Sigmoid colon (tissue), 4 donors: ENCODE measurements at regions not wholly inside any gene's neighbourhood (a gene's known extent, or its start where the extent isn't known, plus 50 kb on each side); places are given as distances from the start of the nearest gene placed in this dataset.

Source experiments
- POLR2A ChIP-seq, 2 donors: fragments of 450-650 bp; IDR thresholded peaks; one replicate each; pipeline ENCODE4 v1.6.1; 2016; ENCODE audit warnings: antibody characterized with exemption in 2 of 2, mild to moderate bottlenecking in 2 of 2, moderate library complexity in 2 of 2
- POLR2AphosphoS5 ChIP-seq, 4 donors: sonication (generic); formaldehyde crosslinking; IDR thresholded peaks; one replicate each; pipeline ENCODE4 v1.6.1; 2017; ENCODE audit warnings: antibody characterized with exemption in 4 of 4
- TF ChIP-seq, protein P1 (sequence below), 4 experiments: fragments of 450-650 bp in 3 of 4; fragments of 200-600 bp in 1 of 4; IDR thresholded peaks; one replicate each; pipeline ENCODE4 v1.5.1; 2016 to 2019; ENCODE audit warnings: antibody characterized with exemption in 4 of 4, mild to moderate bottlenecking in 3 of 4, moderate library complexity in 2 of 4

DNA sequence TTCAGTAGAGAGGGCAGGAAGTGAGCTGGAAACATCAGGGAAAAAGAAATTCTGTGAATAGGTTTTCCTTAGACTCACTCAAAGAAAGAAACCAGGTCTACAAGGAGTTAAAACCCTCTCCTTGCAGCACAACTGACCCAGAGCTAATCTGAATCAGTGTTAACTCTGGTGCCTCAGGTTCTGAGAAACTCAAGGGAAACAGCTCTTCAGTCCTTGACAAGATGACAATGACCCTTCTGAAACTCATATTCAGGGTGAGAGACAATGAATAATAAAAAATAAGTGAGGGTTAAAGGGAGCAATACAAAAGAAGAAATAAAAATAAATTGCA is 903.6 kb downstream of the STPG2 start:
- TF ChIP-seq, protein P1, sequence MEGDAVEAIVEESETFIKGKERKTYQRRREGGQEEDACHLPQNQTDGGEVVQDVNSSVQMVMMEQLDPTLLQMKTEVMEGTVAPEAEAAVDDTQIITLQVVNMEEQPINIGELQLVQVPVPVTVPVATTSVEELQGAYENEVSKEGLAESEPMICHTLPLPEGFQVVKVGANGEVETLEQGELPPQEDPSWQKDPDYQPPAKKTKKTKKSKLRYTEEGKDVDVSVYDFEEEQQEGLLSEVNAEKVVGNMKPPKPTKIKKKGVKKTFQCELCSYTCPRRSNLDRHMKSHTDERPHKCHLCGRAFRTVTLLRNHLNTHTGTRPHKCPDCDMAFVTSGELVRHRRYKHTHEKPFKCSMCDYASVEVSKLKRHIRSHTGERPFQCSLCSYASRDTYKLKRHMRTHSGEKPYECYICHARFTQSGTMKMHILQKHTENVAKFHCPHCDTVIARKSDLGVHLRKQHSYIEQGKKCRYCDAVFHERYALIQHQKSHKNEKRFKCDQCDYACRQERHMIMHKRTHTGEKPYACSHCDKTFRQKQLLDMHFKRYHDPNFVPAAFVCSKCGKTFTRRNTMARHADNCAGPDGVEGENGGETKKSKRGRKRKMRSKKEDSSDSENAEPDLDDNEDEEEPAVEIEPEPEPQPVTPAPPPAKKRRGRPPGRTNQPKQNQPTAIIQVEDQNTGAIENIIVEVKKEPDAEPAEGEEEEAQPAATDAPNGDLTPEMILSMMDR (IDR thresholded peaks at IDR 0.05), result no peak
- TF ChIP-seq POLR2A (IDR thresholded peaks at IDR 0.05) (no peak), POLR2AphosphoS5 (IDR thresholded peaks at IDR 0.05) (no peak)
